ENCODE measurements at regions not wholly inside any gene's neighbourhood (a gene's known extent, or its start where the extent isn't known, plus 50 kb on each side); places are given as distances from the start of the nearest gene placed in this dataset.

DNA sequence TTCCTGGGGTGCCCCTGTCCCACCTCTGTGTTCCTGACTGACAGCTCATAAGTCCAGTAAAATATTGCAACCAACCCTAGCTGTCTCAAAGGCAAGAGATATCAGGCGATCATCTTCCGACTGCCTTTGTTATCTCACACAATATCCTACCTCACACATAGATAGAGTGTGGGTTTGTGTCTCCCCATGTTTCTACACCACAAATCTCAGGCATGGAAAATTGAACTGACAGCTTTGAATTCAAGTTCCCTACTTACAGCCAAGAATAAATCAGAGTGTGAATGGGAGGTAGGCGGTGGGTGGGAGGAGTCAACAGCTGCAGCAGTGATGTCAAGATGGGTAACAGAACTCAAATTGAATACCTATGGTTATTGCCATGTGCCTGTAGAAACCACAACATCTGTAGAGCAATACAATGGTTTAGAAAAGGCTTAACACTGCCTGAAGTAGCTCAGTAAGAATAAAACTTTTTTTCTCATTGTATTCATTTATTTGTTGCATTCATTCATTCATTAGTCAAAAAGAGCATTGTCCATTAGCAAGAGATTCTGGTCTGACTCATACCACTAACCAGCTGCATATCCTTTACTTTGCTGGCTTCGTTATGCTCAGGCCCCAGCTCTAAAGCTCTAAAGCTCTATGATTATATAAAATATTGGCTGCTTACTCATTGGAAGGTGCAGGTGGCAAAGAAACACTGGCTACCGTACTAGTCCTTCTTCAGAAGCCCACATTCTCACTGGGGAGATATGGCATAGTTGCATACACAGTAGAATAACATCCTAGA is 108.2 kb upstream of the DMAC1 start:
- Histone ChIP-seq H3K4me3 (no peak overlapping the region), H3K27me3 (no peaks in the 10 kb centered on the region), H3K9me3 (no peaks in the 10 kb centered on the region), H3K27ac (no peak overlapping the region), H3K36me3 (no peaks in the 10 kb centered on the region), H3K4me1 (no peaks in the 10 kb centered on the region)
- intact Hi-C loops (cut with DNase I) = no loop called here
- no peak for DNase-seq
- TF ChIP-seq CTCF (IDR thresholded peaks at IDR 0.05) (no peak), POLR2A (IDR thresholded peaks at IDR 0.05) (no peak)
- 76 to 86% methylated on average over 5 of the region's 5 CpGs for WGBS, 2 donors

GRCh38 chr9:7906783-7907550 is 107.4 kb upstream of the DMAC1 start:
- TF ChIP-seq POLR2A (IDR thresholded peaks at IDR 0.05) (no peak), CTCF (IDR thresholded peaks at IDR 0.05) (no peak)
- no peaks in the 10 kb centered on the region for H3K27me3 ChIP-seq
- H3K4me3 ChIP-seq = no peak overlapping the region
- 68 to 94% methylated on average over 2 of the region's 2 CpGs for WGBS, 2 donors
- H3K27ac ChIP-seq = no peak overlapping the region
- no peaks in the 10 kb centered on the region for H3K9me3 ChIP-seq
- no peaks in the 10 kb centered on the region for H3K36me3 ChIP-seq
- no peaks in the 10 kb centered on the region for H3K4me1 ChIP-seq
- intact Hi-C loops (cut with DNase I) = no loop called here
- DNase-seq = no peak

- H3K27me3 ChIP-seq = no peaks in the 10 kb centered on the region
- H3K36me3 ChIP-seq = no peaks in the 10 kb centered on the region
- no peak overlapping the region for H3K4me3 ChIP-seq
- H3K4me1 ChIP-seq = no peaks in the 10 kb centered on the region
- H3K9me3 ChIP-seq = no peaks in the 10 kb centered on the region
- no peak for DNase-seq
- intact Hi-C loops (cut with DNase I) = no loop called here
- WGBS, 2 donors = 75 to 90% methylated on average over 4 of the region's 4 CpGs
- TF ChIP-seq CTCF (IDR thresholded peaks at IDR 0.05) (no peak), POLR2A (IDR thresholded peaks at IDR 0.05) (no peak)
- H3K27ac ChIP-seq = no peak overlapping the region
Observed at GRCh38 chr9:7901621-7902020, 102.0 kb upstream of the DMAC1 start.

- no peaks in the 10 kb centered on the region for H3K9me3 ChIP-seq
- no peak for TF ChIP-seq CTCF (IDR thresholded peaks at IDR 0.05)
- TF ChIP-seq POLR2A (IDR thresholded peaks at IDR 0.05) = no peak
- 90 to 92% methylated on average over 3 of the region's 3 CpGs for WGBS, 2 donors
- H3K4me3 ChIP-seq = no peak overlapping the region
- no peaks in the 10 kb centered on the region for H3K27me3 ChIP-seq
- no peak for DNase-seq
- H3K36me3 ChIP-seq = no peaks in the 10 kb centered on the region
- intact Hi-C loops (cut with DNase I) = no loop called here
- no peaks in the 10 kb centered on the region for H3K4me1 ChIP-seq
- no peak overlapping the region for H3K27ac ChIP-seq
Observed at GRCh38 chr9:7900541-7900940, 101.0 kb upstream of the DMAC1 start.

GRCh38 chr9:7899753-7900152 is 100.2 kb upstream of the DMAC1 start:
- no peaks in the 10 kb centered on the region for H3K4me1 ChIP-seq
- intact Hi-C loops (cut with DNase I) = no loop called here
- H3K27ac ChIP-seq = no peak overlapping the region
- no peak overlapping the region for H3K4me3 ChIP-seq
- no peak for DNase-seq
- no peaks in the 10 kb centered on the region for H3K36me3 ChIP-seq
- H3K27me3 ChIP-seq = no peaks in the 10 kb centered on the region
- WGBS, 2 donors = 54 to 70% methylated on average over 3 of the region's 3 CpGs
- H3K9me3 ChIP-seq = no peaks in the 10 kb centered on the region
- TF ChIP-seq CTCF (IDR thresholded peaks at IDR 0.05) (no peak), POLR2A (IDR thresholded peaks at IDR 0.05) (no peak)
